Endodermal cell (in vitro differentiated cells): ENCODE measurements at regions not wholly inside any gene's neighbourhood (a gene's known extent, or its start where the extent isn't known, plus 50 kb on each side); places are given as distances from the start of the nearest gene placed in this dataset.

Experiments used
- DNase-seq: peaks from one replicate; pipeline ENCODE4 v3.0.0-alpha.2; 2017
- H3K27ac ChIP-seq: 2 replicates; pipeline ENCODE4 v1.5.1; 2013; ENCODE audit warnings: mild to moderate bottlenecking, low read depth, low read length, moderate library complexity
- H3K27me3 ChIP-seq: 2 replicates; pipeline ENCODE4 v1.6.1; 2013; ENCODE audit warnings: mild to moderate bottlenecking, low read length, moderate library complexity; ENCODE audit not compliant: insufficient read depth, control insufficient read depth, poor library complexity, severe bottlenecking
- H3K36me3 ChIP-seq: 2 replicates; pipeline ENCODE4 v1.7.0; 2013; ENCODE audit warnings: mild to moderate bottlenecking, low read length, moderate library complexity; ENCODE audit not compliant: control insufficient read depth, insufficient read depth
- H3K4me1 ChIP-seq: one replicate; pipeline ENCODE4 v1.7.0; 2013; ENCODE audit warnings: low read length; ENCODE audit not compliant: control insufficient read depth, insufficient read depth
- H3K4me3 ChIP-seq: 2 replicates; pipeline ENCODE4 v1.5.1; 2013; ENCODE audit warnings: mild to moderate bottlenecking, low read length, moderate library complexity
- H3K9ac ChIP-seq: 2 replicates; pipeline ENCODE4 v1.6.1; 2013; ENCODE audit warnings: mild to moderate bottlenecking, low read length, moderate library complexity; ENCODE audit not compliant: poor library complexity, severe bottlenecking; ENCODE audit errors: extremely low read depth
- H3K9me3 ChIP-seq: 2 replicates; pipeline ENCODE4 v1.6.1; 2013; ENCODE audit warnings: mild to moderate bottlenecking, low read length, moderate library complexity; ENCODE audit not compliant: control insufficient read depth
- H3K27ac Mint-ChIP-seq: 2 replicates; pipeline ENCODE4 v1.8.0; 2020; ENCODE audit warnings: mixed read lengths
- H3K27me3 Mint-ChIP-seq: 2 replicates; pipeline ENCODE4 v1.8.0; 2021; ENCODE audit warnings: mild to moderate bottlenecking, mixed read lengths; ENCODE audit not compliant: insufficient read depth
- H3K36me3 Mint-ChIP-seq: 2 replicates; pipeline ENCODE4 v1.8.0; 2020; ENCODE audit warnings: low read depth, mixed read lengths
- H3K4me1 Mint-ChIP-seq: 2 replicates; pipeline ENCODE4 v1.8.0; 2020; ENCODE audit warnings: mixed read lengths
- H3K4me3 Mint-ChIP-seq: 2 replicates; pipeline ENCODE4 v1.8.0; 2020; ENCODE audit warnings: mild to moderate bottlenecking, moderate library complexity, mixed read lengths
- H3K9me3 Mint-ChIP-seq: 2 replicates; pipeline ENCODE4 v1.8.0; 2020; ENCODE audit warnings: mild to moderate bottlenecking, mixed read lengths
- WGBS, 2 experiments: methylation state at CpG; one replicate each; pipeline versions ENCODE4 v1.1.5 to v1.1.7; 2013; ENCODE audit warnings: missing lambda C conversion rate in 2 of 2, mixed read lengths in 1 of 2; ENCODE audit not compliant: insufficient coverage in 1 of 2, insufficient read length in 1 of 2; 5-methylcytosine and 5-hydroxymethylcytosine counted together
- TF ChIP-seq, protein P1 (sequence below): fragments of 200-600 bp; sonication (generic); conservative IDR thresholded peaks from 2 replicates; pipeline ENCODE4 v1.5.0; 2021; ENCODE audit warnings: antibody characterized with exemption, mild to moderate bottlenecking

DNA sequence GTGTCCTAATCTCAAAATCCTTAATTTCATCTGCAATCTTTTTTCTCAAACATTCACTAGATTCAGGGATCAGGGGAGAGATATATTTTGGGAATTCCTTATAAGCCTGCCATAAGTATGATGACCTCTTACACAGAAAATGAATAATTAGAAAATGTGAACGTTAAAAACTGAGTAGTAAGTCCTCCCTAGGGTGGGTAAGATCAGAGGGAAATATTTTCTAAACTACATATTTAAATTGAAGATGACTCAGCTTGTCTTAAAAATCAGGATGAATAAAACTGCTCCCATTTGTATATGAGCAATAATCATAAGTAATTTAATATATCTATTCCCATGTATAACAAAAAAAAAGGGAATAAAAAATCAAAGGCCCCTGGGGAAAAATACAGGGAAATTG is 935.5 kb downstream of the TMTC2 start:
- H3K27me3 ChIP-seq, result no peaks in the 10 kb centered on the region
- no peak overlapping the region for H3K4me3 ChIP-seq
- no peak overlapping the region for H3K27ac Mint-ChIP-seq
- H3K27me3 Mint-ChIP-seq, result no peaks in the 10 kb centered on the region
- no peak overlapping the region for H3K9ac ChIP-seq
- no peak overlapping the region for H3K27ac ChIP-seq
- H3K4me3 Mint-ChIP-seq, result no peak overlapping the region
- WGBS, 2 experiments, result no CpG with 5 or more reads among the region's 1 CpG
- H3K36me3 ChIP-seq, result no peaks in the 10 kb centered on the region
- H3K36me3 Mint-ChIP-seq, result no peaks in the 10 kb centered on the region
- no peaks in the 10 kb centered on the region for H3K4me1 ChIP-seq
- TF ChIP-seq, protein P1, sequence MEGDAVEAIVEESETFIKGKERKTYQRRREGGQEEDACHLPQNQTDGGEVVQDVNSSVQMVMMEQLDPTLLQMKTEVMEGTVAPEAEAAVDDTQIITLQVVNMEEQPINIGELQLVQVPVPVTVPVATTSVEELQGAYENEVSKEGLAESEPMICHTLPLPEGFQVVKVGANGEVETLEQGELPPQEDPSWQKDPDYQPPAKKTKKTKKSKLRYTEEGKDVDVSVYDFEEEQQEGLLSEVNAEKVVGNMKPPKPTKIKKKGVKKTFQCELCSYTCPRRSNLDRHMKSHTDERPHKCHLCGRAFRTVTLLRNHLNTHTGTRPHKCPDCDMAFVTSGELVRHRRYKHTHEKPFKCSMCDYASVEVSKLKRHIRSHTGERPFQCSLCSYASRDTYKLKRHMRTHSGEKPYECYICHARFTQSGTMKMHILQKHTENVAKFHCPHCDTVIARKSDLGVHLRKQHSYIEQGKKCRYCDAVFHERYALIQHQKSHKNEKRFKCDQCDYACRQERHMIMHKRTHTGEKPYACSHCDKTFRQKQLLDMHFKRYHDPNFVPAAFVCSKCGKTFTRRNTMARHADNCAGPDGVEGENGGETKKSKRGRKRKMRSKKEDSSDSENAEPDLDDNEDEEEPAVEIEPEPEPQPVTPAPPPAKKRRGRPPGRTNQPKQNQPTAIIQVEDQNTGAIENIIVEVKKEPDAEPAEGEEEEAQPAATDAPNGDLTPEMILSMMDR, result no peak
- DNase-seq, result no peak
- H3K9me3 ChIP-seq, result no peaks in the 10 kb centered on the region
- H3K4me1 Mint-ChIP-seq, result no peaks in the 10 kb centered on the region
- H3K9me3 Mint-ChIP-seq, result no peaks in the 10 kb centered on the region

DNA sequence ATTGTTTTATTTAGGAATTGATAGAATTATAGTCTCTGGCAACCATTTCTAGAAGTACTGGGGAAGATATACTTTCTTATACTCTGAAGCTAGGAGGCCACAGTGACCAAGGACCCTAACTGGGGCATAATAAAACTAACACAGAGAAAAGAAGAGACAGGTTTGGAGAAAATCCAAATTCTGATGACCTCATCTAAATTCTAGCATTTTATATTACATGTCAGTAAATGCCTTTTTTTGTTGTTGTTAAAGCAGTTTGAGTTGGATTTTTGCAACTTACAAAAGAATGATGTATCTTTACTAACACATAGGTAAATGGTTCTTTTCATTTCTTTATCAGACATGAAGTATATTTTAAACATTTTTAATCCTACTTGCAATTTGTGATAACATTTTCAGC is 933.3 kb downstream of the TMTC2 start:
- no peak for DNase-seq
- H3K4me3 Mint-ChIP-seq, result no peak overlapping the region
- no peak overlapping the region for H3K27ac Mint-ChIP-seq
- Histone ChIP-seq H3K4me3 (no peak overlapping the region), H3K27ac (no peak overlapping the region), H3K36me3 (no peaks in the 10 kb centered on the region), H3K27me3 (no peaks in the 10 kb centered on the region), H3K4me1 (no peaks in the 10 kb centered on the region), H3K9me3 (peaks cover 7% of the 10 kb centered on the region), H3K9ac (no peak overlapping the region)
- TF ChIP-seq, protein P1, result no peak
- no peaks in the 10 kb centered on the region for H3K27me3 Mint-ChIP-seq
- no peaks in the 10 kb centered on the region for H3K36me3 Mint-ChIP-seq
- peaks cover 8% of the 10 kb centered on the region for H3K9me3 Mint-ChIP-seq
- H3K4me1 Mint-ChIP-seq, result no peaks in the 10 kb centered on the region

DNA sequence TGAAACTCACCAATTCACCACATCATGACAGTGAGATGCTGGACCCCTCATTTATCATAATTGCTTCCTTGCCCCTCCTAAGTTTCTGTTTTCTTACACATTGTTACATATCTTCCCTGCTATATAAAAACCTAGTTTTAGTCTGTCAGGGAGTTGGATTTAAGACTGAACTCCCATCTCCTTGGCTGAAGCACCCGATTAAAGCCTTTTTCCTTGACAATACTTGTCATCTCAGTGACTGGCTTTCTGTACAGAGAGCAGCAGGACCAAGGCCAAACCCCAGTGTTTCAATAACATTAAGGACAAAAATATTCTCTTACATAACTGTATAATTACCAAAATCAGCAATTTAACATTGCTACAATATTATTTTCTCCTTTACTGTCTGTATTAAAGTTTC is 928.4 kb downstream of the TMTC2 start:
- H3K9me3 Mint-ChIP-seq, result peaks cover 17% of the 10 kb centered on the region
- DNase-seq, result no peak
- Histone ChIP-seq H3K27me3 (no peaks in the 10 kb centered on the region), H3K27ac (no peak overlapping the region), H3K9ac (no peak overlapping the region), H3K4me3 (no peak overlapping the region), H3K4me1 (no peaks in the 10 kb centered on the region), H3K36me3 (no peaks in the 10 kb centered on the region), H3K9me3 (peaks cover 8% of the 10 kb centered on the region)
- no peaks in the 10 kb centered on the region for H3K36me3 Mint-ChIP-seq
- 85% methylated on average over 1 of the region's 1 CpG; no CpG with 5 or more reads in 1 of the 2 experiments for WGBS, 2 experiments
- TF ChIP-seq, protein P1, result no peak
- no peak overlapping the region for H3K27ac Mint-ChIP-seq
- H3K4me1 Mint-ChIP-seq, result no peaks in the 10 kb centered on the region
- H3K4me3 Mint-ChIP-seq, result no peak overlapping the region
- no peaks in the 10 kb centered on the region for H3K27me3 Mint-ChIP-seq
